Adrenal gland (tissue), 9 donors: ENCODE measurements at regions not wholly inside any gene's neighbourhood (a gene's known extent, or its start where the extent isn't known, plus 50 kb on each side); places are given as distances from the start of the nearest gene placed in this dataset.

ENCODE experiments used
- DNase-seq, 7 donors: peaks; one replicate each; pipeline ENCODE4 v3.0.0-alpha.2; 2019 to 2020
- H3K27ac ChIP-seq, 5 donors: fragments of 200-600 bp; sonication (generic) in 4 of 5; 1 replicate in 3 of 5; 2 replicates in 2 of 5; pipeline versions ENCODE4 v1.5.1 to v1.8.0; 2016 to 2020; ENCODE audit warnings: mild to moderate bottlenecking in 1 of 5
- H3K27me3 ChIP-seq: fragments of 200-600 bp; 2 replicates; pipeline ENCODE4 v1.8.0; 2021
- H3K36me3 ChIP-seq, 2 donors: fragments of 200-600 bp; replicated peaks in 1 of 2; 1 replicate in 1 of 2; 2 replicates in 1 of 2; pipeline versions ENCODE4 v1.5.1 to v1.8.0; 2018 to 2022
- H3K4me1 ChIP-seq, 2 donors: fragments of 200-600 bp; replicated peaks in 1 of 2; 1 replicate in 1 of 2; 2 replicates in 1 of 2; pipeline versions ENCODE4 v1.5.1 to v1.8.0; 2018 to 2021
- H3K4me3 ChIP-seq, 4 donors: fragments of 200-600 bp; sonication (generic) in 3 of 4; one replicate each; pipeline ENCODE4 v1.5.1; 2016 to 2018
- H3K9me3 ChIP-seq, 3 donors: fragments of 200-600 bp; sonication (generic) in 1 of 3; replicated peaks in 1 of 3; 1 replicate in 2 of 3; 2 replicates in 1 of 3; pipeline versions ENCODE4 v1.5.1 to v1.8.0; 2016 to 2021
- CTCF ChIP-seq, 6 experiments: fragments of 450-650 bp in 4 of 6; fragments of 200-600 bp in 2 of 6; sonication (generic) in 1 of 6; IDR thresholded peaks; 1 replicate in 5 of 6; 2 replicates in 1 of 6; pipeline versions ENCODE4 v1.5.1 to v1.8.0; 2016 to 2021; ENCODE audit warnings: antibody characterized with exemption in 6 of 6, mild to moderate bottlenecking in 2 of 6, moderate library complexity in 1 of 6
- POLR2A ChIP-seq, 2 donors: fragments of 450-650 bp; IDR thresholded peaks; one replicate each; pipeline ENCODE4 v1.6.1; 2017; ENCODE audit warnings: antibody characterized with exemption in 2 of 2, mild to moderate bottlenecking in 2 of 2, moderate library complexity in 1 of 2
- WGBS, 4 donors: extraction: QIAGEN DNeasy Blood & Tissue Kit in 2 of 4; methylation state at CpG; one replicate each; pipeline versions ENCODE4 v1.1.5 to v1.1.7; 2013 to 2017; 5-methylcytosine and 5-hydroxymethylcytosine counted together
- intact Hi-C, 2 donors: fragments of 100-400 bp; cut with DNase I; formaldehyde crosslinking; loops; one replicate each; pipeline versions ENCODE4 v1.14.1 to v1.15.0; 2022 to 2023
- donor health status: healthy with polysubstance abuse.
- donor health status: Bipolar disorder and iron deficiency.
- donor health status: DM: yes; HTN: yes; CAD: no.
- donor health status: DM: no; HTN: no; CAD: no.
- donor health status: DM: no; HTN: no; CAD: no.

GRCh38 chr11:104541701-104542100 lies 356.6 kb downstream of the CASP12 start:
- TF ChIP-seq CTCF (IDR thresholded peaks at IDR 0.05) (no peak), POLR2A (IDR thresholded peaks at IDR 0.05) (no peak)
- intact Hi-C loops = no loop called here

GRCh38 chr11:104538313-104538712 lies 359.9 kb downstream of the CASP12 start:
- Histone ChIP-seq H3K27ac (no peak overlapping the region), H3K9me3 (no peaks in the 10 kb centered on the region), H3K4me1 (no peaks in the 10 kb centered on the region), H3K36me3 (no peaks in the 10 kb centered on the region), H3K27me3 (no peaks in the 10 kb centered on the region), H3K4me3 (no peak overlapping the region)
- intact Hi-C loops = no loop called here
- no peak for TF ChIP-seq POLR2A (IDR thresholded peaks at IDR 0.05)
- TF ChIP-seq CTCF (IDR thresholded peaks at IDR 0.05) = no peak
- 76 to 94% (median 88%) methylated on average over 1 of the region's 1 CpG for WGBS, 4 donors
- no peak for DNase-seq

More at GRCh38 chr11:104541701-104542100, 356.6 kb downstream of the CASP12 start:
- H3K27ac ChIP-seq = no peak overlapping the region
- no peaks in the 10 kb centered on the region for H3K9me3 ChIP-seq
- no peak overlapping the region for H3K4me3 ChIP-seq
- no peaks in the 10 kb centered on the region for H3K27me3 ChIP-seq
- 65 to 84% (median 80%) methylated on average over 1 of the region's 1 CpG for WGBS, 4 donors
- no peak for DNase-seq
- H3K4me1 ChIP-seq = no peaks in the 10 kb centered on the region
- H3K36me3 ChIP-seq = no peaks in the 10 kb centered on the region

- H3K9me3 ChIP-seq = no peaks in the 10 kb centered on the region
- no peak for TF ChIP-seq POLR2A (IDR thresholded peaks at IDR 0.05)
- TF ChIP-seq CTCF (IDR thresholded peaks at IDR 0.05) = no peak
- DNase-seq = no peak
- no peaks in the 10 kb centered on the region for H3K36me3 ChIP-seq
- 77 to 86% (median 83%) methylated on average over 2 of the region's 2 CpGs for WGBS, 4 donors
- no peaks in the 10 kb centered on the region for H3K27me3 ChIP-seq
- H3K27ac ChIP-seq = no peak overlapping the region
- no peak overlapping the region for H3K4me3 ChIP-seq
- intact Hi-C loops = no loop called here
- no peaks in the 10 kb centered on the region for H3K4me1 ChIP-seq
These were observed 364.0 kb downstream of the CASP12 start for GRCh38 chr11:104534278-104534677.

- no peak for TF ChIP-seq POLR2A (IDR thresholded peaks at IDR 0.05)
- H3K4me1 ChIP-seq = no peaks in the 10 kb centered on the region
- H3K27me3 ChIP-seq = no peaks in the 10 kb centered on the region
- intact Hi-C loops = no loop called here
- no peak for DNase-seq
- no peak overlapping the region for H3K27ac ChIP-seq
- no peak overlapping the region for H3K4me3 ChIP-seq
- no peaks in the 10 kb centered on the region for H3K36me3 ChIP-seq
- WGBS, 4 donors = 56 to 83% (median 73%) methylated on average over 3 of the region's 3 CpGs
- no peaks in the 10 kb centered on the region for H3K9me3 ChIP-seq
These were observed 366.4 kb downstream of the CASP12 start for GRCh38 chr11:104531894-104532293.

- TF ChIP-seq CTCF (IDR thresholded peaks at IDR 0.05) = peak in 4 of 6 experiments; percentile 10 to 27 (median 18)
- TF ChIP-seq POLR2A (IDR thresholded peaks at IDR 0.05) = no peak
- Histone ChIP-seq H3K27me3 (no peaks in the 10 kb centered on the region), H3K9me3 (no peaks in the 10 kb centered on the region), H3K27ac (no peak overlapping the region), H3K4me1 (no peaks in the 10 kb centered on the region), H3K36me3 (no peaks in the 10 kb centered on the region), H3K4me3 (no peak overlapping the region)
- DNase-seq = no peak
- 97 to 100% (median 98%) methylated on average over 2 of the region's 2 CpGs for WGBS, 4 donors
- intact Hi-C loops = no loop called here
These were observed 367.1 kb upstream of the PDGFD start for GRCh38 chr11:104531075-104531474.
